ENCODE measurements at regions not wholly inside any gene's neighbourhood (a gene's known extent, or its start where the extent isn't known, plus 50 kb on each side); places are given as distances from the start of the nearest gene placed in this dataset.

GRCh38 chr14:88929656-88930436 lies 105.4 kb downstream of the TTC8 start:
- no peak for TF ChIP-seq CTCF (conservative IDR thresholded peaks at IDR 0.05)
- no peak for DNase-seq (ENCODE audit: extremely low spot score, unreplicated experiment)
- Mint-ChIP-seq H3K27me3 (peaks cover 3% of the 10 kb centered on the region), H3K27ac (no peak overlapping the region), H3K4me1 (ENCODE audit: unreplicated experiment) (peaks cover 6% of the 10 kb centered on the region), H3K9me3 (peaks cover 2% of the 10 kb centered on the region), H3K36me3 (no peaks in the 10 kb centered on the region), H3K4me3 (no peak overlapping the region)

- Mint-ChIP-seq H3K4me3 (no peak overlapping the region), H3K9me3 (no peaks in the 10 kb centered on the region), H3K27ac (no peak overlapping the region), H3K36me3 (no peaks in the 10 kb centered on the region), H3K4me1 (ENCODE audit: unreplicated experiment) (peaks cover 6% of the 10 kb centered on the region), H3K27me3 (no peaks in the 10 kb centered on the region)
- no peak for TF ChIP-seq CTCF (conservative IDR thresholded peaks at IDR 0.05)
- no peak for DNase-seq (ENCODE audit: extremely low spot score, unreplicated experiment)
These were observed 107.1 kb downstream of the TTC8 start for GRCh38 chr14:88931321-88932110.

- Mint-ChIP-seq H3K27ac (no peak overlapping the region), H3K36me3 (no peaks in the 10 kb centered on the region), H3K4me1 (ENCODE audit: unreplicated experiment) (peaks cover 6% of the 10 kb centered on the region), H3K4me3 (no peak overlapping the region), H3K27me3 (no peaks in the 10 kb centered on the region), H3K9me3 (no peaks in the 10 kb centered on the region)
- DNase-seq (ENCODE audit: extremely low spot score, unreplicated experiment) = no peak
- no peak for TF ChIP-seq CTCF (conservative IDR thresholded peaks at IDR 0.05)
These were observed 108.7 kb downstream of the TTC8 start for GRCh38 chr14:88933191-88933590.

- no peak overlapping the region for H3K4me3 Mint-ChIP-seq
- no peak for TF ChIP-seq CTCF (conservative IDR thresholded peaks at IDR 0.05)
- H3K27ac Mint-ChIP-seq = no peak overlapping the region
- no peak for DNase-seq (ENCODE audit: extremely low spot score, unreplicated experiment)
- no peaks in the 10 kb centered on the region for H3K27me3 Mint-ChIP-seq
- no peaks in the 10 kb centered on the region for H3K9me3 Mint-ChIP-seq
- H3K4me1 Mint-ChIP-seq (ENCODE audit: unreplicated experiment) = peaks cover 6% of the 10 kb centered on the region
- no peaks in the 10 kb centered on the region for H3K36me3 Mint-ChIP-seq
These were observed 109.9 kb downstream of the TTC8 start for GRCh38 chr14:88934351-88934806.

- Mint-ChIP-seq H3K4me1 (ENCODE audit: unreplicated experiment) (peaks cover 6% of the 10 kb centered on the region), H3K9me3 (no peaks in the 10 kb centered on the region), H3K36me3 (no peaks in the 10 kb centered on the region), H3K4me3 (no peak overlapping the region), H3K27me3 (no peaks in the 10 kb centered on the region), H3K27ac (no peak overlapping the region)
- DNase-seq (ENCODE audit: extremely low spot score, unreplicated experiment) = no peak
- TF ChIP-seq CTCF (conservative IDR thresholded peaks at IDR 0.05) = no peak
These were observed 110.6 kb downstream of the TTC8 start for GRCh38 chr14:88935083-88935482.

All from type B pancreatic cell (in vitro differentiated cells).